CD14-positive monocyte (primary cell): ENCODE measurements at regions not wholly inside any gene's neighbourhood (a gene's known extent, or its start where the extent isn't known, plus 50 kb on each side); places are given as distances from the start of the nearest gene placed in this dataset.

ENCODE experiments used
- DNase-seq, 3 donors: peaks; one replicate each; pipeline ENCODE4 v3.0.0-alpha.2; 2011 to 2022
- H2AFZ ChIP-seq: 2 replicates; pipeline ENCODE4 v1.6.0; 2012; ENCODE audit warnings: mild to moderate bottlenecking, low read depth, low read length, inconsistent platforms; ENCODE audit not compliant: insufficient read depth, poor library complexity, severe bottlenecking
- H3K27ac ChIP-seq, 2 donors: 1 replicate in 1 of 2; 2 replicates in 1 of 2; pipeline ENCODE4 v1.5.1; 2012 to 2013; ENCODE audit warnings: low read length in 2 of 2, control low read depth in 1 of 2, inconsistent platforms in 1 of 2, low read depth in 1 of 2, mild to moderate bottlenecking in 1 of 2
- H3K27me3 ChIP-seq, 2 donors: one replicate each; pipeline versions ENCODE4 v1.6.0 to v1.6.1; 2011 to 2013; ENCODE audit warnings: low read length in 2 of 2; ENCODE audit not compliant: control insufficient read depth in 2 of 2, insufficient read depth in 2 of 2
- H3K36me3 ChIP-seq, 2 donors: replicated peaks in 1 of 2; 1 replicate in 1 of 2; 2 replicates in 1 of 2; pipeline versions ENCODE4 v1.5.1 to v1.6.1; 2012 to 2013; ENCODE audit warnings: low read length in 2 of 2, control low read depth in 1 of 2, inconsistent platforms in 1 of 2, mild to moderate bottlenecking in 1 of 2; ENCODE audit not compliant: insufficient read depth in 2 of 2, control insufficient read depth in 1 of 2
- H3K4me1 ChIP-seq, 2 donors: 1 replicate in 1 of 2; 2 replicates in 1 of 2; pipeline versions ENCODE4 v1.5.1 to v1.6.1; 2012 to 2013; ENCODE audit warnings: low read length in 2 of 2, control low read depth in 1 of 2, inconsistent platforms in 1 of 2, mild to moderate bottlenecking in 1 of 2, moderate library complexity in 1 of 2; ENCODE audit not compliant: insufficient read depth in 2 of 2, control insufficient read depth in 1 of 2
- H3K4me2 ChIP-seq: replicated peaks from 2 replicates; pipeline ENCODE3; 2012; ENCODE audit warnings: low read length, moderate library complexity, mild to moderate bottlenecking; ENCODE audit not compliant: poor library complexity, severe bottlenecking; ENCODE audit errors: extremely low read depth
- H3K4me3 ChIP-seq, 3 experiments: fragments of 200-600 bp in 1 of 3; sonication (generic) in 1 of 3; replicated peaks in 1 of 3; 1 replicate in 2 of 3; 2 replicates in 1 of 3; pipeline ENCODE4 v1.5.1; 2011 to 2013; ENCODE audit warnings: low read length in 3 of 3, mild to moderate bottlenecking in 3 of 3, control low read depth in 2 of 3, low read depth in 2 of 3, inconsistent platforms in 1 of 3, moderate library complexity in 1 of 3
- H3K79me2 ChIP-seq: 2 replicates; pipeline ENCODE4 v1.6.0; 2012; ENCODE audit warnings: mild to moderate bottlenecking, control low read depth, inconsistent platforms, low read length, moderate library complexity; ENCODE audit not compliant: insufficient read depth
- H3K9ac ChIP-seq: 2 replicates; pipeline ENCODE4 v1.6.0; 2017; ENCODE audit warnings: low read length, mild to moderate bottlenecking; ENCODE audit not compliant: insufficient read depth, poor library complexity, severe bottlenecking
- H3K9me3 ChIP-seq, 2 donors: replicated peaks in 1 of 2; 1 replicate in 1 of 2; 2 replicates in 1 of 2; pipeline versions ENCODE4 v1.5.1 to v1.6.1; 2012 to 2013; ENCODE audit warnings: low read length in 2 of 2, control low read depth in 1 of 2; ENCODE audit not compliant: control insufficient read depth in 1 of 2, insufficient read depth in 1 of 2
- H4K20me1 ChIP-seq: 2 replicates; pipeline ENCODE4 v1.6.0; 2012; ENCODE audit warnings: mild to moderate bottlenecking, low read length, control low read depth, moderate library complexity; ENCODE audit not compliant: insufficient read depth
- H3K27ac Mint-ChIP-seq, 7 donors: one replicate each; pipeline ENCODE4 v1.8.0; 2020; ENCODE audit warnings: mild to moderate bottlenecking in 7 of 7, mixed read lengths in 7 of 7, moderate library complexity in 6 of 7, inconsistent platforms in 2 of 7
- H3K27me3 Mint-ChIP-seq, 3 donors: one replicate each; pipeline ENCODE4 v1.8.0; 2021 to 2022; ENCODE audit warnings: low read depth in 3 of 3, mild to moderate bottlenecking in 3 of 3, mixed read lengths in 3 of 3, moderate library complexity in 3 of 3, inconsistent platforms in 1 of 3
- H3K36me3 Mint-ChIP-seq, 2 donors: one replicate each; pipeline ENCODE4 v1.8.0; 2020; ENCODE audit warnings: mixed read lengths in 2 of 2, inconsistent platforms in 1 of 2, mild to moderate bottlenecking in 1 of 2
- H3K4me1 Mint-ChIP-seq: one replicate; pipeline ENCODE4 v1.8.0; 2020; ENCODE audit warnings: mild to moderate bottlenecking, mixed read lengths
- H3K4me3 Mint-ChIP-seq, 2 donors: one replicate each; pipeline ENCODE4 v1.8.0; 2020; ENCODE audit warnings: mild to moderate bottlenecking in 2 of 2, mixed read lengths in 2 of 2, moderate library complexity in 1 of 2
- H3K9me3 Mint-ChIP-seq, 7 donors: one replicate each; pipeline ENCODE4 v1.8.0; 2020 to 2022; ENCODE audit warnings: mixed read lengths in 7 of 7, mild to moderate bottlenecking in 6 of 7, moderate library complexity in 6 of 7, inconsistent platforms in 2 of 7
- WGBS: methylation state at CpG from one replicate; pipeline ENCODE4 v1.1.5; 2013; ENCODE audit warnings: missing lambda C conversion rate; ENCODE audit not compliant: insufficient coverage; 5-methylcytosine and 5-hydroxymethylcytosine counted together
- intact Hi-C, 2 donors: fragments of 100-400 bp; cut with micrococcal nuclease; formaldehyde crosslinking; loops; one replicate each; pipeline versions ENCODE4 v1.15.0 to v1.15.1; 2023
- TF ChIP-seq, protein P1 (sequence below): fragments of 200-600 bp; IDR thresholded peaks from one replicate; pipeline ENCODE4 v1.8.0; 2022; ENCODE audit warnings: antibody characterized with exemption, mild to moderate bottlenecking

DNA sequence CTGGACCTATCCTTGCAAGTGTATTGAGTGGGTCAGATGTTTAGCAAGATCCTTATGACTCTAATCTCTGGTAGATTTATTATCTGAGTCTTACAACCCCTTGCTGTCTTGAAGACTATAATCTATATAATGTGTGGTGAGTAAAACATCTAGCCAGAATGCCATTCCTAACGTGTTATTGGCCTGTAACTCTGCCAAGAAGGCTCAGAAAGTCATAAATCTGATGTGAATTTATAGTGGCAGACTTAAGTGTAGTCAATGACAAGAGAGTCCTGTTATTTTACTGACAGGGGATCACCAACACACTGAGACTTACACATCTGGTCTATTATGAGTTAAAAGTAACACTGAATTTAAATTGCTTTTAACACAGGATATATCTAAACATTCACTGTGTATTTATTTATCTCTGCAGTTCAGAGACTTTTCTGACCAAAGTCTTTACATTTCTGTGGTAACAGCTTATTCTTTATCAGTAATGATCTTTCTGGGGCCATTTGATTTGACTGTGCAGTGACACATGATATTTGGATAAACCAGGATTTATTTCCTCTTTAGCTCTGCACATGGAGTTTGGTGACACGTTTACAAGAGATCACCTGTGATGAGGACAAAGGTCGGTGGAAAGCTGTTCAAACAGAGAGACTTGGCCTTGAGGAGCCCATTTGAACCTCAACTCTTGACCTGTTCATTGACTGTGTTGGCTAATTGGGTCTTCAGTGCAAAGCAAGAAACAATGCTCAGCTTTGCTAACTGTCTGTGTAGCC, 415.8 kb downstream of the STIM2 start:
- Histone ChIP-seq H3K4me3 (no peak overlapping the region), H3K9ac (no peak overlapping the region), H3K9me3 (no peaks in the 10 kb centered on the region), H3K79me2 (no peaks in the 10 kb centered on the region), H2AFZ (no peak overlapping the region), H3K27me3 (no peaks in the 10 kb centered on the region), H3K36me3 (no peaks in the 10 kb centered on the region), H3K4me1 (no peaks in the 10 kb centered on the region), H3K27ac (no peak overlapping the region), H3K4me2 (no peak overlapping the region), H4K20me1 (no peaks in the 10 kb centered on the region)
- Mint-ChIP-seq H3K4me3 (no peak overlapping the region), H3K9me3 (peaks cover 0 to 5% (median 0%) of the 10 kb centered on the region in 7 donors), H3K27ac (no peak overlapping the region), H3K36me3 (no peaks in the 10 kb centered on the region), H3K27me3 (peaks cover 0 to 2% (median 0%) of the 10 kb centered on the region in 3 donors), H3K4me1 (no peaks in the 10 kb centered on the region)
- DNase-seq: no peak
- TF ChIP-seq, protein P1, sequence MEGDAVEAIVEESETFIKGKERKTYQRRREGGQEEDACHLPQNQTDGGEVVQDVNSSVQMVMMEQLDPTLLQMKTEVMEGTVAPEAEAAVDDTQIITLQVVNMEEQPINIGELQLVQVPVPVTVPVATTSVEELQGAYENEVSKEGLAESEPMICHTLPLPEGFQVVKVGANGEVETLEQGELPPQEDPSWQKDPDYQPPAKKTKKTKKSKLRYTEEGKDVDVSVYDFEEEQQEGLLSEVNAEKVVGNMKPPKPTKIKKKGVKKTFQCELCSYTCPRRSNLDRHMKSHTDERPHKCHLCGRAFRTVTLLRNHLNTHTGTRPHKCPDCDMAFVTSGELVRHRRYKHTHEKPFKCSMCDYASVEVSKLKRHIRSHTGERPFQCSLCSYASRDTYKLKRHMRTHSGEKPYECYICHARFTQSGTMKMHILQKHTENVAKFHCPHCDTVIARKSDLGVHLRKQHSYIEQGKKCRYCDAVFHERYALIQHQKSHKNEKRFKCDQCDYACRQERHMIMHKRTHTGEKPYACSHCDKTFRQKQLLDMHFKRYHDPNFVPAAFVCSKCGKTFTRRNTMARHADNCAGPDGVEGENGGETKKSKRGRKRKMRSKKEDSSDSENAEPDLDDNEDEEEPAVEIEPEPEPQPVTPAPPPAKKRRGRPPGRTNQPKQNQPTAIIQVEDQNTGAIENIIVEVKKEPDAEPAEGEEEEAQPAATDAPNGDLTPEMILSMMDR: no peak
- 83% methylated on average over 2 of the region's 3 CpGs for WGBS
- intact Hi-C loops: no loop called here

DNA sequence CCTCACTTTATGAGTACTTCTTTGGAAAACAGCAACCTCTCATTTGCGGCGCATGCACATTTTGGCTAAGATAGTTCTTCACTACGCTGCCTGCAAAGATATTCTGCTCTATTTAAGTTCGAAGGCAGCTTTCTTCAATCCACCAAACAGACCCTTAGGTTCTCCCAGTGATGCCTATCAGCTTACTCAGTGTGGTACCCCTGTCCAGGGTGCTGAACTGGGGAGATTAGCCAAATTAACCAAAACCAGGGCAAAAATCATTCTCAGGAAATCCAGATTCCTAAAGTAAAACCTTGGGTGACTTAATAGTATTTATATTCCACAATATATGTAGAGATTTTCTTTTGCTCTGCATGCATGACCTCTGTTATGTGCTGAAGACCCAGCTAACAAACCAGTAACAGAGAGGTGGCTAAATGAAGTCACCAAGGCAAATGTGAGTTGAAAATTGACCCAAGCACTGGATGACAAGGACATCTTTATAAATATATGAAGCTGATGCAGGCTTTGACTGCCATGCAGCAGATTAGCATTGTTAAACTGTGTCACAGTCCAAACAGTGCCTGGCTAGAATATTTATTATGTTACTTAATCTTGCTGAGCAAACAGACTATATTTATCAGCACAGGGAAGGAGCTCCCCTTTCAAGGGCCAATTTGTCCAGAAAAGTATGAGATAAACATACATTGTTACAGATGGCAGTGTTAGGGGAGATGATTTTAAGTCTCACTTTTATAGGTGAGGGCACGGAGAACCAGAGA, 418.2 kb downstream of the STIM2 start:
- H3K79me2 ChIP-seq: no peaks in the 10 kb centered on the region
- Mint-ChIP-seq H3K9me3 (peaks cover 0 to 5% (median 0%) of the 10 kb centered on the region in 7 donors), H3K4me1 (peaks cover 1% of the 10 kb centered on the region), H3K27me3 (peaks cover 0 to 2% (median 0%) of the 10 kb centered on the region in 3 donors), H3K27ac (no peak overlapping the region), H3K4me3 (no peak overlapping the region), H3K36me3 (no peaks in the 10 kb centered on the region)
- H3K27ac ChIP-seq: no peak overlapping the region
- H3K4me3 ChIP-seq: no peak overlapping the region
- H3K9me3 ChIP-seq: no peaks in the 10 kb centered on the region
- H2AFZ ChIP-seq: no peak overlapping the region
- WGBS: 58% methylated on average over 5 of the region's 5 CpGs
- no peak for DNase-seq
- H3K4me2 ChIP-seq: no peak overlapping the region
- intact Hi-C loops: no loop called here
- TF ChIP-seq, protein P1: no peak
- no peaks in the 10 kb centered on the region for H3K36me3 ChIP-seq
- H4K20me1 ChIP-seq: no peaks in the 10 kb centered on the region
- H3K4me1 ChIP-seq: no peaks in the 10 kb centered on the region
- H3K27me3 ChIP-seq: no peaks in the 10 kb centered on the region
- H3K9ac ChIP-seq: no peak overlapping the region
